ENCODE measurements at regions not wholly inside any gene's neighbourhood (a gene's known extent, or its start where the extent isn't known, plus 50 kb on each side); places are given as distances from the start of the nearest gene placed in this dataset.
"Not testable (repeated sequence)": the region's sequence is repeated elsewhere in the genome, so short reads cannot be mapped to it uniquely, and the experiment has no call there.

- not testable (repeated sequence) for DNase-seq
Observed at GRCh38 chr1:146487555-146487954, 258.7 kb upstream of the NOTCH2NLA start.

- not testable (repeated sequence) for DNase-seq
Observed at GRCh38 chr1:146487155-146487554, 258.3 kb upstream of the NOTCH2NLA start.

- DNase-seq = not testable (repeated sequence)
Observed at GRCh38 chr1:146486300-146487014, 257.6 kb upstream of the NOTCH2NLA start.

- DNase-seq = not testable (repeated sequence)
Observed at GRCh38 chr1:146484195-146484594, 255.4 kb upstream of the NOTCH2NLA start.

GRCh38 chr1:146479188-146479587 lies 250.4 kb upstream of the NOTCH2NLA start:
- DNase-seq = not testable (repeated sequence)

- DNase-seq = peak; percentile 37
Observed at GRCh38 chr1:146478125-146478720, 249.4 kb upstream of the NOTCH2NLA start.

GRCh38 chr1:146475086-146475485 lies 246.3 kb upstream of the NOTCH2NLA start:
- DNase-seq = not testable (repeated sequence)

- not testable (repeated sequence) for DNase-seq
Observed at GRCh38 chr1:146474216-146474615, 245.4 kb upstream of the NOTCH2NLA start.

GRCh38 chr1:146472192-146472861 lies 243.5 kb upstream of the NOTCH2NLA start:
- peak; percentile 74 for DNase-seq

GRCh38 chr1:146459939-146460338 lies 231.1 kb upstream of the NOTCH2NLA start:
- not testable (repeated sequence) for DNase-seq

- DNase-seq = not testable (repeated sequence)
Observed at GRCh38 chr1:146459308-146459707, 230.5 kb upstream of the NOTCH2NLA start.

- not testable (repeated sequence) for DNase-seq
Observed at GRCh38 chr1:146448877-146449246, 220.0 kb upstream of the NOTCH2NLA start.

GRCh38 chr1:146448212-146448876 lies 219.5 kb upstream of the NOTCH2NLA start:
- peak; percentile 72 for DNase-seq

- DNase-seq = peak; percentile 43
Observed at GRCh38 chr1:146443871-146444222, 215.0 kb upstream of the NOTCH2NLA start.

- peak; percentile 24 for DNase-seq
Observed at GRCh38 chr1:146443088-146443870, 214.5 kb upstream of the NOTCH2NLA start.

GRCh38 chr1:146438543-146438942 lies 209.7 kb upstream of the NOTCH2NLA start:
- not testable (repeated sequence) for DNase-seq

- DNase-seq = not testable (repeated sequence)
Observed at GRCh38 chr1:146416642-146417041, 187.8 kb upstream of the NOTCH2NLA start.

GRCh38 chr1:146415017-146415416 lies 186.2 kb upstream of the NOTCH2NLA start:
- DNase-seq = not testable (repeated sequence)

GRCh38 chr1:146413911-146414310 lies 185.1 kb upstream of the NOTCH2NLA start:
- DNase-seq = peak; percentile 25

GRCh38 chr1:146411923-146412322 lies 183.1 kb upstream of the NOTCH2NLA start:
- DNase-seq = peak; percentile 75

GRCh38 chr1:146409817-146410441 lies 181.1 kb upstream of the NOTCH2NLA start:
- peak; percentile 49 for DNase-seq
